Endothelial cell of umbilical vein (primary cell): ENCODE measurements at regions not wholly inside any gene's neighbourhood (a gene's known extent, or its start where the extent isn't known, plus 50 kb on each side); places are given as distances from the start of the nearest gene placed in this dataset.

Experiments used
- BruUV-seq: library from RNA; stranded (reverse); fragments of 400-500 nt; replicated peaks from 2 replicates; lab custom pipeline; 2021; lab: Mats Ljungman, UMichigan
- CTCF ChIA-PET: fragments of 300-600, 350-600 bp; sonication (Branson Sonifier 250); formaldehyde crosslinking; loops from one replicate; lab custom pipeline; 2021; ENCODE audit warnings: antibody characterized with exemption, inconsistent platforms; lab: Charles Lee
- POLR2A ChIA-PET: fragments of 300-600, 350-600 bp; sonication (Branson Sonifier 250); formaldehyde crosslinking; loops from one replicate; lab custom pipeline; 2021; ENCODE audit warnings: antibody characterized with exemption, inconsistent platforms; lab: Charles Lee
- DNase-seq: peaks from one replicate; pipeline ENCODE4 v3.0.0-alpha.2; 2011; ENCODE audit warnings: low read depth, low spot score
- FAIRE-seq: peaks from 2 replicates; lab custom pipeline; 2011; peaks lifted over from hg19 to GRCh38; lab: Jason Lieb, UNC
- H2AFZ ChIP-seq: 2 replicates; pipeline ENCODE4 v1.6.0; 2012; ENCODE audit warnings: low read depth, low read length, control low read depth, inconsistent platforms
- H3K27ac ChIP-seq: 2 replicates; pipeline ENCODE4 v1.5.1; 2011; ENCODE audit warnings: low read depth, mild to moderate bottlenecking, control low read depth, low read length, moderate library complexity; ENCODE audit not compliant: insufficient read depth
- H3K27me3 ChIP-seq, 2 experiments: 2 replicates each; pipeline versions ENCODE4 v1.6.0 to v1.6.1; 2011; ENCODE audit warnings: low read length in 2 of 2, mixed read lengths in 1 of 2; ENCODE audit not compliant: control insufficient read depth in 2 of 2, insufficient read depth in 2 of 2
- H3K36me3 ChIP-seq, 2 experiments: 2 replicates in 1 of 2; 3 replicates in 1 of 2; pipeline ENCODE4 v1.5.1; 2011; ENCODE audit warnings: low read length in 2 of 2, mild to moderate bottlenecking in 1 of 2, moderate library complexity in 1 of 2; ENCODE audit not compliant: control insufficient read depth in 2 of 2, insufficient read depth in 2 of 2; ENCODE audit errors: extremely low read depth in 1 of 2
- H3K4me1 ChIP-seq: 3 replicates; pipeline ENCODE4 v1.5.1; 2011; ENCODE audit warnings: mild to moderate bottlenecking, low read length; ENCODE audit not compliant: control insufficient read depth, insufficient read depth; ENCODE audit errors: extremely low read depth
- H3K4me2 ChIP-seq: 2 replicates; pipeline ENCODE4 v1.6.1; 2011; ENCODE audit warnings: low read length, control low read depth, mixed read lengths; ENCODE audit not compliant: insufficient read depth
- H3K4me3 ChIP-seq, 3 experiments: fragments of 200-600 bp in 1 of 3; sonication (generic), shearing (Covaris generic) in 1 of 3; replicated peaks in 1 of 3; 2 replicates each; pipeline ENCODE4 v1.5.1; 2011 to 2016; ENCODE audit warnings: control low read depth in 3 of 3, low read length in 3 of 3, mild to moderate bottlenecking in 2 of 3, inconsistent platforms in 1 of 3, low read depth in 1 of 3, moderate library complexity in 1 of 3; ENCODE audit not compliant: insufficient read depth in 1 of 3
- H3K79me2 ChIP-seq: 2 replicates; pipeline ENCODE4 v1.6.0; 2012; ENCODE audit warnings: low read length, inconsistent platforms; ENCODE audit not compliant: control insufficient read depth, insufficient read depth
- H3K9ac ChIP-seq: replicated peaks from 2 replicates; pipeline ENCODE3; 2011; ENCODE audit warnings: low read length, control low read depth; ENCODE audit not compliant: insufficient read depth; ENCODE audit errors: extremely low read depth
- H3K9me1 ChIP-seq: replicated peaks from 3 replicates; pipeline ENCODE4 v1.6.0; 2011; ENCODE audit warnings: mild to moderate bottlenecking, low read length; ENCODE audit not compliant: control insufficient read depth, insufficient read depth; ENCODE audit errors: extremely low read depth
- H3K9me3 ChIP-seq: replicated peaks from 2 replicates; pipeline ENCODE4 v1.5.1; 2012; ENCODE audit warnings: low read length, inconsistent platforms; ENCODE audit not compliant: control insufficient read depth, insufficient read depth
- H4K20me1 ChIP-seq: replicated peaks from 2 replicates; pipeline ENCODE3; 2011; ENCODE audit warnings: mild to moderate bottlenecking, low read length; ENCODE audit not compliant: control insufficient read depth, insufficient read depth; ENCODE audit errors: extremely low read depth
- EZH2 ChIP-seq: IDR thresholded peaks from 2 replicates; pipeline ENCODE4 v1.6.1; 2012; ENCODE audit warnings: borderline replicate concordance, low read depth, mild to moderate bottlenecking, moderate library complexity, low read length, inconsistent platforms; ENCODE audit not compliant: severe bottlenecking
- FOS ChIP-seq: IDR thresholded peaks from 2 replicates; pipeline ENCODE4 v1.6.1; 2011; ENCODE audit warnings: mild to moderate bottlenecking, low read length, moderate library complexity, borderline replicate concordance; ENCODE audit not compliant: insufficient read depth
- GATA2 ChIP-seq: IDR thresholded peaks from 2 replicates; pipeline ENCODE4 v1.7.0; 2011; ENCODE audit warnings: low read depth, mild to moderate bottlenecking, moderate library complexity, mixed read lengths, low read length; ENCODE audit not compliant: insufficient read length, insufficient read depth
- JUN ChIP-seq: IDR thresholded peaks from 2 replicates; pipeline ENCODE4 v1.6.1; 2011; ENCODE audit warnings: borderline replicate concordance, low read depth; ENCODE audit not compliant: insufficient read length, insufficient read depth
- MYC ChIP-seq: IDR thresholded peaks from one replicate; pipeline ENCODE4 v1.6.1; 2011; ENCODE audit warnings: mild to moderate bottlenecking, low read depth, low read length
- POLR2A ChIP-seq: IDR thresholded peaks from 2 replicates; pipeline ENCODE4 v1.6.1; 2012; ENCODE audit warnings: low read depth, mild to moderate bottlenecking, control low read depth, low read length
- POLR2AphosphoS5 ChIP-seq: IDR thresholded peaks from 2 replicates; pipeline ENCODE4 v1.6.1; 2012; ENCODE audit warnings: low read depth, mild to moderate bottlenecking, control low read depth, low read length, moderate library complexity; ENCODE audit not compliant: insufficient read depth
- dilution Hi-C: fragments of 300-500 bp; cut with MboI; formaldehyde crosslinking; loops from one replicate; pipeline ENCODE4 v1.15.0; 2019; ENCODE audit warnings: low sequenced_read_pairs; ENCODE audit not compliant: extremely low pct_ligation_motif_present
- intact Hi-C: fragments of 100-400 bp; cut with micrococcal nuclease; formaldehyde crosslinking; loops from one replicate; pipeline ENCODE4 v1.10.0; 2022
- TF ChIP-seq, protein P1 (sequence below), 2 donors: IDR thresholded peaks; 1 replicate in 1 of 2; 2 replicates in 1 of 2; pipeline ENCODE4 v1.5.1; 2011; ENCODE audit warnings: low read length in 2 of 2, mild to moderate bottlenecking in 2 of 2, moderate library complexity in 2 of 2, control low read depth in 1 of 2, inconsistent platforms in 1 of 2, low read depth in 1 of 2; ENCODE audit not compliant: insufficient read depth in 1 of 2; ENCODE audit errors: extremely low read depth in 1 of 2
- TF ChIP-seq, protein P2 (sequence below): IDR thresholded peaks from 2 replicates; pipeline ENCODE4 v1.6.1; 2011; ENCODE audit not compliant: insufficient read depth, insufficient read length

GRCh38 chr1:29725262-29725661, 488.9 kb downstream of the PTPRU start:
- intact Hi-C loops (no loop called here), dilution Hi-C loops (no loop called here)
- DNase-seq = no peak
- Histone ChIP-seq H3K36me3 (no peaks in the 10 kb centered on the region), H3K79me2 (no peaks in the 10 kb centered on the region), H3K27me3 (no peaks in the 10 kb centered on the region), H3K4me1 (no peaks in the 10 kb centered on the region), H3K4me2 (no peak overlapping the region), H3K4me3 (no peak overlapping the region), H4K20me1 (no peaks in the 10 kb centered on the region), H3K9ac (no peak overlapping the region), H3K9me3 (no peaks in the 10 kb centered on the region), H2AFZ (no peak overlapping the region), H3K9me1 (no peaks in the 10 kb centered on the region), H3K27ac (no peak overlapping the region)
- ChIA-PET CTCF (interaction anchor here (1.1 to 1.6 kb wide), 2 partner anchors 18 to 655 kb away, joined by 4 read pairs; no protein-coding TSS in a partner anchor), POLR2A (no interaction called here)
- no peak for FAIRE-seq
- no TSS peak for BruUV-seq
- TF ChIP-seq POLR2A (no peak), MYC (no peak), FOS (no peak), JUN (no peak), POLR2AphosphoS5 (no peak), EZH2 (no peak), GATA2 (no peak)
- TF ChIP-seq, protein P1, sequence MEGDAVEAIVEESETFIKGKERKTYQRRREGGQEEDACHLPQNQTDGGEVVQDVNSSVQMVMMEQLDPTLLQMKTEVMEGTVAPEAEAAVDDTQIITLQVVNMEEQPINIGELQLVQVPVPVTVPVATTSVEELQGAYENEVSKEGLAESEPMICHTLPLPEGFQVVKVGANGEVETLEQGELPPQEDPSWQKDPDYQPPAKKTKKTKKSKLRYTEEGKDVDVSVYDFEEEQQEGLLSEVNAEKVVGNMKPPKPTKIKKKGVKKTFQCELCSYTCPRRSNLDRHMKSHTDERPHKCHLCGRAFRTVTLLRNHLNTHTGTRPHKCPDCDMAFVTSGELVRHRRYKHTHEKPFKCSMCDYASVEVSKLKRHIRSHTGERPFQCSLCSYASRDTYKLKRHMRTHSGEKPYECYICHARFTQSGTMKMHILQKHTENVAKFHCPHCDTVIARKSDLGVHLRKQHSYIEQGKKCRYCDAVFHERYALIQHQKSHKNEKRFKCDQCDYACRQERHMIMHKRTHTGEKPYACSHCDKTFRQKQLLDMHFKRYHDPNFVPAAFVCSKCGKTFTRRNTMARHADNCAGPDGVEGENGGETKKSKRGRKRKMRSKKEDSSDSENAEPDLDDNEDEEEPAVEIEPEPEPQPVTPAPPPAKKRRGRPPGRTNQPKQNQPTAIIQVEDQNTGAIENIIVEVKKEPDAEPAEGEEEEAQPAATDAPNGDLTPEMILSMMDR (IDR thresholded peaks at IDR 0.05; ENCODE audit: extremely low read depth in 1 of 2, insufficient read depth in 1 of 2, low read depth in 1 of 2, low read length in 2 of 2) = no peak
- TF ChIP-seq, protein P2, sequence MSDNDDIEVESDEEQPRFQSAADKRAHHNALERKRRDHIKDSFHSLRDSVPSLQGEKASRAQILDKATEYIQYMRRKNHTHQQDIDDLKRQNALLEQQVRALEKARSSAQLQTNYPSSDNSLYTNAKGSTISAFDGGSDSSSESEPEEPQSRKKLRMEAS = no peak
